ENCODE measurements at regions not wholly inside any gene's neighbourhood (a gene's known extent, or its start where the extent isn't known, plus 50 kb on each side); places are given as distances from the start of the nearest gene placed in this dataset.

DNA sequence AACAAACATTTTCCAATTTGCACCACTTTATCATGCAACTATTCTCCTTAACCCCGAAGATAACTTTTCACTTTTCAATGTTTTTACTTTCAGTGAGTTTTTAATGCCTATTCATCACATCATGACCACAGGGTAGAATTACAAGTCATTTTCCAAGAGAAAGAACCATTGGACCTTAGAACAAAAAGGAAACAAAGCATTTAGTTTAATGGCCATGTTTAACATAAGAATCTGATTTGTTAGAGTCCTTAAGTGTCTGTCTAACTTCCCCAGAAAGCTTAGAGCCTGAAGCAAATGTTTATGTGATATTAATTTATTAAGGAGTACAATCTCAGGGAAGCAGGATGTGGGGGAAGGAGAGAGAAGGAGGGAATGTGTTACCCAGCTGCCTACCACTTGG, 325.8 kb upstream of the RIOK2 start:
- TF ChIP-seq, protein P1, sequence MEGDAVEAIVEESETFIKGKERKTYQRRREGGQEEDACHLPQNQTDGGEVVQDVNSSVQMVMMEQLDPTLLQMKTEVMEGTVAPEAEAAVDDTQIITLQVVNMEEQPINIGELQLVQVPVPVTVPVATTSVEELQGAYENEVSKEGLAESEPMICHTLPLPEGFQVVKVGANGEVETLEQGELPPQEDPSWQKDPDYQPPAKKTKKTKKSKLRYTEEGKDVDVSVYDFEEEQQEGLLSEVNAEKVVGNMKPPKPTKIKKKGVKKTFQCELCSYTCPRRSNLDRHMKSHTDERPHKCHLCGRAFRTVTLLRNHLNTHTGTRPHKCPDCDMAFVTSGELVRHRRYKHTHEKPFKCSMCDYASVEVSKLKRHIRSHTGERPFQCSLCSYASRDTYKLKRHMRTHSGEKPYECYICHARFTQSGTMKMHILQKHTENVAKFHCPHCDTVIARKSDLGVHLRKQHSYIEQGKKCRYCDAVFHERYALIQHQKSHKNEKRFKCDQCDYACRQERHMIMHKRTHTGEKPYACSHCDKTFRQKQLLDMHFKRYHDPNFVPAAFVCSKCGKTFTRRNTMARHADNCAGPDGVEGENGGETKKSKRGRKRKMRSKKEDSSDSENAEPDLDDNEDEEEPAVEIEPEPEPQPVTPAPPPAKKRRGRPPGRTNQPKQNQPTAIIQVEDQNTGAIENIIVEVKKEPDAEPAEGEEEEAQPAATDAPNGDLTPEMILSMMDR (conservative IDR thresholded peaks at IDR 0.05), result no peak
- no peak for TF ChIP-seq ZFX (IDR thresholded peaks at IDR 0.05)

Data from C4-2B (cell line).